WI38 (cell line): ENCODE measurements at regions not wholly inside any gene's neighbourhood (a gene's known extent, or its start where the extent isn't known, plus 50 kb on each side); places are given as distances from the start of the nearest gene placed in this dataset.

Experiments
- H3K4me3 ChIP-seq: 2 replicates; pipeline ENCODE4 v1.5.1; 2011; ENCODE audit warnings: low read depth, mild to moderate bottlenecking, control low read depth, low read length
- TF ChIP-seq, protein P1 (sequence below): IDR thresholded peaks from 2 replicates; pipeline ENCODE4 v1.5.1; 2012; ENCODE audit warnings: low read depth, mild to moderate bottlenecking, control low read depth, low read length

DNA sequence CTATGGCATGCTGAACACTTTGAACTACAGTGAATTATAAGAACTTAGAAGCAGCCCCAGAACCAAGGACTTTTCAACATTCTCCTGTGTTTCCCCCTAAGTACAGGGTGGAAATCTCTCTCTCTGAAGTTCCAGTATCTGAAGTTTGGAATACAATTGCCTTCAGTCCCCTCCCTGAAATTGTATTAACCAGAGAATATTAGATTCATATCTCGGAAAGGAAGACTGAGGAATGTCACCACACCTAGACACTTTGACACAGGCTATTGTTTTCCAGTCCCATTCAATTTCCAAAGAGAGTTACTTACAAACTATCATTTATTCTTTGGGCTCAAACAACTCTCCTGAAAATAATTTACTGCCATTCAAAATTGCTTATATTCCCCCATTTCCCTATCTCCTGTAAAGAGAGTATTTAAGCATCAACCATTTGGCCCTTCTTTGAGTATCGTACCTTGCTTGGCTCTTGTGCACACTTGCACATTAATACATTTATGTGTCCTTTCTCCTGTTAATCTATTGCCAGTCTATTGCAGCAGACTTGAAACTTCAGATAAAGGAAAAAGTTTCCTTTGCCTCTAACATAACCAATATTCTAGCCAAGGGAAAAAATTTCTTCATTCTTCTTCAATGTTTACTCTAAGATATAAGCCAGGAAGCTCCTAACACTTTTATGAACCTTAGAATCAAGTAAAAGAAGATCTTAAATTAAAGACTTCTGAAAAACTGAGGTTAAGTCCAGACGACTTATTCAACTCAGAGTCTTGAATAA, 402.4 kb upstream of the DDI1 start:
- TF ChIP-seq, protein P1, sequence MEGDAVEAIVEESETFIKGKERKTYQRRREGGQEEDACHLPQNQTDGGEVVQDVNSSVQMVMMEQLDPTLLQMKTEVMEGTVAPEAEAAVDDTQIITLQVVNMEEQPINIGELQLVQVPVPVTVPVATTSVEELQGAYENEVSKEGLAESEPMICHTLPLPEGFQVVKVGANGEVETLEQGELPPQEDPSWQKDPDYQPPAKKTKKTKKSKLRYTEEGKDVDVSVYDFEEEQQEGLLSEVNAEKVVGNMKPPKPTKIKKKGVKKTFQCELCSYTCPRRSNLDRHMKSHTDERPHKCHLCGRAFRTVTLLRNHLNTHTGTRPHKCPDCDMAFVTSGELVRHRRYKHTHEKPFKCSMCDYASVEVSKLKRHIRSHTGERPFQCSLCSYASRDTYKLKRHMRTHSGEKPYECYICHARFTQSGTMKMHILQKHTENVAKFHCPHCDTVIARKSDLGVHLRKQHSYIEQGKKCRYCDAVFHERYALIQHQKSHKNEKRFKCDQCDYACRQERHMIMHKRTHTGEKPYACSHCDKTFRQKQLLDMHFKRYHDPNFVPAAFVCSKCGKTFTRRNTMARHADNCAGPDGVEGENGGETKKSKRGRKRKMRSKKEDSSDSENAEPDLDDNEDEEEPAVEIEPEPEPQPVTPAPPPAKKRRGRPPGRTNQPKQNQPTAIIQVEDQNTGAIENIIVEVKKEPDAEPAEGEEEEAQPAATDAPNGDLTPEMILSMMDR = no peak
- H3K4me3 ChIP-seq = no peak overlapping the region

DNA sequence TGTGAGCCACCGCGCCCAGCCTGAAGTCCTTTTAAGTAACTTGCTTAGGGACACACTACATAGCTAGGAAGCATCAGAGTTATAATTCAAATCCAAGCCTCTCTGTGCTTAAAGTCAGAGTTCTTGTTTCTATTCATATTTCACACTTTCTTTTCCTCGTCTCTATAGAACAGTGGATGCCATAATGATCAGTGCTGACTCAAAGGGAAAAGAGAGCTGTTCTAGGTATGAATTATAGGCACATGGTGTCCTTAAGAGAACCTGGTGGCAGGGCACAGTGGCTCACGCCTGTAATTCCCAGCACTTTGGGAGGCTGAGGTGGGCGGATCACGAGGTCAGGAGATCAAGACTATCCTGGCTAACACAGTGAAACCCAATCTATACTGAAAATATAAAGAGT, 400.2 kb upstream of the DDI1 start:
- TF ChIP-seq, protein P1 = no peak
- H3K4me3 ChIP-seq = no peak overlapping the region

DNA sequence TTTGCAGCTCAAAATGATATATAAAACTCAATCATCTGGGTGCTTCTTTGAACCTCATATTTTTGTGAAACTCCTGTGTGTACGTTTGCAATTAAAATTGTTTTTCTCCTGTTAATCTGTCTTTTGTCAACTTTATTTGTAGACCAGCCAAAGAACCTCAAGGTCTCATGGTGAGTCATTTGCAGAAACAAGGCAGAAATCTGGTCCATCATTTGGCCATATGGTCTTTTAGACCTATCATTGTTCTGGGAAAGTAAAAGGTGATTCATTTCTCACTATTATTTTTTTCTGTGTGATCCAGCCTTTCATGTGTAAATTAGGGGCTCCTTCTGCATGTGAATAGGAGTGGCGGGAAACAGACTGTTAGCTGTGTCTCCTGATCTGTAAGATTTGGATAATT, 399.1 kb upstream of the DDI1 start:
- TF ChIP-seq, protein P1 = no peak

DNA sequence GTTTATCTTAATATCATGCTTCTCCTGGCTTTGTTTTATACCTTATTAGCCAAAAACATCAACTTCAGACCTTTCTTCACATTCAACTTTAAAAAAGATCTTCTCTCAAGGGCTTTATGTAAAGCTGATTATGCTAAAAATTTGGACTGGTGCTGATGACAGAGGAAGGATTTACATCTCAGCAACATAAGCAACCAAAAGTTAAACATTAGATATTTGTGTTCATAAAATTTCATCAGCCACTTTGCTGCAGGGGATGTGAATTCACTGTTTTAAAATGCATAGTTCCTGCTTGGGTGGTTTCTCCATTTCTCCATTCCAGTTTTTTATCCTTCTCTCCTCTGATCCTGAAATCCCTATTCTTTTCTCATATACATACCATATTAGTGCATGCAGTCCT, 398.6 kb upstream of the DDI1 start:
- TF ChIP-seq, protein P1 = no peak
- H3K4me3 ChIP-seq = no peak overlapping the region

More for the DNA sequence above, 399.1 kb upstream of the DDI1 start:
- no peak overlapping the region for H3K4me3 ChIP-seq

DNA sequence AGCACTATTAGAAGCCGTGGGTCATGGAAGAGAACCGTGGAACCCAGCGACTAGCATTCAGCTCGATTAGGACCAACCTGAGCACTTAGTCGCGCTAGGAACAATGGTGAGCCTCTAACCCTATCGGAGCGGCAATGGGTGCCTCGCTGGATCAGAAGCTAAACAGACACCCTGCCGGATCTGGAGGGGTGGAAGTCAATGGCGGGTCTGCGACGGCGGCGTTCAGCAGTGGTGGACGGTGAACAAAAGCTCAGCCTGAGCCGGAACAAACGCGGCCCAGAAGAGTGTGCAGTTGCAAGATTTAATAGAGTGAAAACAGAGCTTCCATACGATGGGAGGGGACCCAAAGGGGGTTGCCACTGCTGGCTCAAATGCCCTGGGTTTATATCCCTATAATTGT, 391.8 kb upstream of the DDI1 start:
- H3K4me3 ChIP-seq = no peak overlapping the region
- TF ChIP-seq, protein P1 = no peak

DNA sequence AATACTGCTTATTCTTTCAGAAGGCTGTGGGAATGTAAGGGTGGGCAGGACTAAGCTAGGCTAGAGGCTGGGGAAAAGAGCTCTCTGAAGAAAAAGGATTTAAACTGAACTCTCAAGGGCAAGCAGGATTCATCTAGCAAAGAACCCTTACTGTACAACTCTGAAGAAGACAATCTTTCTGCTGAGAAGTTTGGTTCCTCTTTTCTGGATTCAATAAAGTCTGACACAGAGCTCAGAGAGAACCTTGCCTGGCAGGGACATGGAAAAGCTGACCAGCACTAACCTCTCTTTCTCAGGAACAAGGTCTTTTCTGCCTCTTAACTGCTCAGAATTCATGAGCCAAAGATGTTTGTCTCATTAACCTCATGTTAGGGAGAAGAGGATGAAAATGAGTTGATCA, 388.4 kb upstream of the DDI1 start:
- TF ChIP-seq, protein P1 = no peak
- H3K4me3 ChIP-seq = no peak overlapping the region

DNA sequence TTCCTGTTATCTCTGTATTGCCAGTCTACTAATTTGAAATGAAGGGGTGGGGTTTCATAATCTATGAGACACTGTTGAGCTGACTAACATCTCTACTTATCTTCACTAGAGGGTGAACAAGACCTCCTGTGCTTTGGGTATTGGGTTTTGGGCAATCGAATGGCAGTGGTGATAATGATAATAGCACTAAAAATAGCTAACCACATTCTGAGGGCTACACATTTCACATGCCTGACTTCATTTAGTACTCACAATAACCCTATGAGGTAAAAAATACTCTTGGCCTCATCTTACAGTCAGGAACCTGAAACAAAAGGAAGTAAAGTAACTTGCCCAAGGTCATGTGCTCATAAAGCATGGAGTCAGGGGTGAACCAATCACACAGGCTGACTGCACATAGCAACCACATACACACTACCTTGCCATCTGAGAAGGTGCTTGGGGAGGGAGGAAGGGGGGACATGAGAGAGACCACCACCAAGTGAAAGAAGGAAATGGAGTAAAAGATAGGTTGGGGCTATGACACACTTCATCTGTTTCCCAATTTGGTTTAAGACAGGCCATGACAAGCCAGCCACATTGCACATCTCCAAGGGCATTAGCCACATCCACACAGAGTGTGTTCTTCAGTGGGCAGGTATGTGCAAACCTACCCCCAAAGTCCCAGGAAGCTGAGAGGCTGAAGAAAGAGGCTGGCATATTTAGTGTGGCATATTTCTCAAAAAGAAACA, 387.6 kb upstream of the DDI1 start:
- TF ChIP-seq, protein P1 = no peak
- H3K4me3 ChIP-seq = no peak overlapping the region
